ENCODE measurements at regions not wholly inside any gene's neighbourhood (a gene's known extent, or its start where the extent isn't known, plus 50 kb on each side); places are given as distances from the start of the nearest gene placed in this dataset.

DNA sequence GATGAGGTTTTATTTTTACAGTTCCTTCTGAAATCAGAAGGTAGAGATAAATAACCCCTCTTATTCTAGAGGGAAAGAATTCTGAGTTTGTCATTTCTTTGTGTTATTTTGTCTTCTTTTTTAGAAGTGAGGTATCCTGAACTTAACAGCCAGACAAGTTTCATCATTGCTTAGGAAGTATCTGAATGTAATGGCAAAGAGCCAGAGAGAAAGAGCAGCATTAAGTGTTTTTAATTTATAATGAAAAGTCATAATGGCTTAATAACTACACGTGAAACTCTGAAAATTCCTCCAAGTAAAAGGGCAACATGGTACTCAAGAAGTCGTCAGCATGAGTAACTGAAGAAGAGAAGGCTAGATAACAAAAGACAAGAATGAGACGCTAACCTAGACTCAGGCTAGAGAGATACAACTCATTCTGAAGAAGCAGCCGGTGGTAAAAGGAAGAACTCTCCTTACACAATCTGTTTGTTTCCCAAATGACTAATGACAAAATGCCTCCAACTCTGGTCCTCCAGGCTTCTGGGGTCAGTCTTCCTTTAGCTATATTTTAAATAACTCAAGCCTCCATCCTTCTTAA lies 116.2 kb upstream of the NECTIN3 start:
- no peak overlapping the region for H3K4me3 Mint-ChIP-seq (ENCODE audit: unreplicated experiment)
- no peaks in the 10 kb centered on the region for H3K4me1 Mint-ChIP-seq (ENCODE audit: low read depth, unreplicated experiment)
- H3K36me3 Mint-ChIP-seq (ENCODE audit: unreplicated experiment): no peaks in the 10 kb centered on the region
- no peaks in the 10 kb centered on the region for H3K9me3 Mint-ChIP-seq (ENCODE audit: unreplicated experiment)
- no peak for TF ChIP-seq CTCF (IDR thresholded peaks at IDR 0.05; ENCODE audit: partially characterized antibody, unreplicated experiment)
- H3K27ac Mint-ChIP-seq (ENCODE audit: unreplicated experiment): no peak overlapping the region
- DNase-seq: no peak
- H3K27me3 Mint-ChIP-seq (ENCODE audit: unreplicated experiment): no peaks in the 10 kb centered on the region

DNA sequence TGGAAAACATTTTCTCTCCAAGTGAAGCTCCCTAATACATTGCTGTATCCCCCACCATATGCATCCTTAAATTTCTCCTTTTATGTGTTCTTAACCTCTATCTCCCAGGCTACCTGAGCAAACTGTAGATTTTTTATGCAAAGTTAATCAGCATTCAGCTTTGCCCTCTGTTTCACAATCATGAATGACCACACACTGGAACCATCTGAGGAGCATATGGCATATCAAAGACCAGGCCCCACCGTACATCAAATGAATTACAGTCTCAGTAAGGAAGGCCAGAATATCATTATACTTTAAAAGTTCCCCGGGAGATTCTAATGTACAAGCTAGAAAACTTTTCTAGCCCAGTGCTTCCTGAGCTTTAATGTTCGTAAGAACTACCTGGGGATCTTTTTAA lies 115.5 kb upstream of the NECTIN3 start:
- no peak for DNase-seq

DNA sequence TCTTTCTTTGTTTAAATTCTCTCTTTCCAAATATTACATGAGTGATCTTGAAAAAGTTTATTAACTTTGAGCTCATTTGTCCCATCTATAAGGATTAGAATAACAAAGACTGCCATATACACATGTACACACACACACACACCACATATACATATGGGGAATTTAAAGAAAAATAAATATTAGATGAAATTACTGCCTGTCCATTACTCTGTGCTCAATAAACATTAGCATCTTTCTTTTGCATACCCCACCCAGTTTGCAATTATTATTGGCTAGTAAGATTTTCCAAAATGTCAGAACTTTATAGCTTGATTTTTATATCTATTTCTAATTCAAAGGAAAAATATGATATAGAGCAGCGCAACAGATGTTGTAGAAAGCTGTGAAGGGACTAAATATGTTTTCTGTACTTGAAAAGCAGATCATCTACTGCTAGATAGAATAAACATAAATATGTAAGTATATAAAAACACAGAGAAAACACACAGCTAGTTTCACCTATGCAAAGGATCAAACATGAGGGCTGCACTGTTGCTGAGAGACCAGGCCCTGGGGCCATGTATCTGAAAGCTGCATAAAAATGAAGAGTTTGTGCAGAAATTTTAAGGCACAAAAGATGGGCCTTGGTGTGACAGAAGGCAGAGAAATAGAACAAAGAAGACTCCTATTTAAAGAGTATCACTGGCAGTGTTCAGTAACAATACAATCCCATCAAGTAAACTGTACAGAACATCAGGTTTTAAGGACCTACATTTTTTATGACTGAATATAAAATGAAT lies 114.2 kb upstream of the NECTIN3 start:
- no peaks in the 10 kb centered on the region for H3K9me3 Mint-ChIP-seq (ENCODE audit: unreplicated experiment)
- H3K27ac Mint-ChIP-seq (ENCODE audit: unreplicated experiment): no peak overlapping the region
- H3K27me3 Mint-ChIP-seq (ENCODE audit: unreplicated experiment): no peaks in the 10 kb centered on the region
- no peak for DNase-seq
- no peaks in the 10 kb centered on the region for H3K4me1 Mint-ChIP-seq (ENCODE audit: low read depth, unreplicated experiment)
- no peak overlapping the region for H3K4me3 Mint-ChIP-seq (ENCODE audit: unreplicated experiment)
- no peak for TF ChIP-seq CTCF (IDR thresholded peaks at IDR 0.05; ENCODE audit: partially characterized antibody, unreplicated experiment)
- H3K36me3 Mint-ChIP-seq (ENCODE audit: unreplicated experiment): no peaks in the 10 kb centered on the region

More for the DNA sequence above, 115.5 kb upstream of the NECTIN3 start:
- Mint-ChIP-seq H3K36me3 (ENCODE audit: unreplicated experiment) (no peaks in the 10 kb centered on the region), H3K4me3 (ENCODE audit: unreplicated experiment) (no peak overlapping the region), H3K4me1 (ENCODE audit: low read depth, unreplicated experiment) (no peaks in the 10 kb centered on the region), H3K27me3 (ENCODE audit: unreplicated experiment) (no peaks in the 10 kb centered on the region), H3K9me3 (ENCODE audit: unreplicated experiment) (no peaks in the 10 kb centered on the region), H3K27ac (ENCODE audit: unreplicated experiment) (no peak overlapping the region)
- no peak for TF ChIP-seq CTCF (IDR thresholded peaks at IDR 0.05; ENCODE audit: partially characterized antibody, unreplicated experiment)

DNA sequence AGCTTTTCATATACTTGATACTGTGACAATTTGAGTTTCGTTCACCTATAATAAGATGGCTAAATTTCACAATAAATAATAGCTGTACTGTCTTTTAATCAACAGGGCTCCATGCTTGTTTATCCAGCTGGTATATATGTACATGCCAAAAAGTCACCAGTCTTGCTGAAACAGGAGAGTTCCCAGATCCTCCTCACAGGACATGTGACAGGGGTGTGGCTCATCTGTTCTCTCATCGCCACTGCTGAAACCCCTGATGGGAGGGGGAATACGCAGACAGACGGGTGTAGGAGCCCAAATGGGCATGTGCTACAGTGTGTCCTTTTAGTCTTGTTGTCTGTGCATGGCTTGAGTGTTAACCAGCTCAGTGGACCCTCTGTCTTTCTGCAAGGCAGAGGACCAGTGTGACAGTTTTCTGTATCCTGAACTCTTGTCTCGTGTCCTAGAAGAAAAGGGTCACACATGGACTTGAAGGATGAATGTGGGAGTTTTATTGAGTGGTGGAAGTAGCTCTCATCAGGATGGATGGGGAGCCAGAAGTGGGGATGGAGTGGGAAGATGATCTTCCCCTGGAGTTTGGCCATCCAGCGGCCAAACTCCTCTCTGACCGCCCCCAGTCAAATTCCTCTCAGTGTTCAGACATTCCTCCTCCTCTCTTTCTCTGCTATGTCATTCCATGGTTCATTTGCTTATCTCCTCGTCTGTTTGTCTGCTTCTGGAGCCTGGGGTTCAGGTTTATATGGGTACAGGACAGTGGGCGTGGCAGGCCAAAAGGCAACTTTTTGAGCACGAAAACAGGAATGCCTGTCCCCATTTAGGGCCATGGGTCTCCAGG lies 113.1 kb upstream of the NECTIN3 start:
- Mint-ChIP-seq H3K36me3 (ENCODE audit: unreplicated experiment) (no peaks in the 10 kb centered on the region), H3K27me3 (ENCODE audit: unreplicated experiment) (no peaks in the 10 kb centered on the region), H3K4me3 (ENCODE audit: unreplicated experiment) (no peak overlapping the region), H3K9me3 (ENCODE audit: unreplicated experiment) (no peaks in the 10 kb centered on the region), H3K4me1 (ENCODE audit: low read depth, unreplicated experiment) (no peaks in the 10 kb centered on the region), H3K27ac (ENCODE audit: unreplicated experiment) (no peak overlapping the region)
- DNase-seq: no peak
- no peak for TF ChIP-seq CTCF (IDR thresholded peaks at IDR 0.05; ENCODE audit: partially characterized antibody, unreplicated experiment)
